ENCODE measurements at regions not wholly inside any gene's neighbourhood (a gene's known extent, or its start where the extent isn't known, plus 50 kb on each side); places are given as distances from the start of the nearest gene placed in this dataset.

GRCh38 chr1:91583326-91583755, 82.7 kb downstream of the CDC7 start:
- Histone ChIP-seq H3K14ac (ENCODE audit: low read length) (no peak overlapping the region), H3K18ac (ENCODE audit: low read length) (no peak overlapping the region), H2BK5ac (ENCODE audit: low read length) (no peak overlapping the region), H3K79me1 (ENCODE audit: low read depth, low read length) (no peaks in the 10 kb centered on the region), H4K8ac (ENCODE audit: low read depth, low read length) (no peak overlapping the region), H3K4me1 (ENCODE audit: control insufficient read depth in 2 of 2, insufficient read depth in 1 of 2, low read depth in 1 of 2, low read length in 2 of 2) (peaks cover 2 to 4% of the 10 kb centered on the region in 2 donors), H3K36me3 (replicated peaks in 1 of 2; ENCODE audit: control insufficient read depth in 2 of 2, insufficient read depth in 2 of 2, low read length in 2 of 2) (no peaks in the 10 kb centered on the region), H3K4me2 (ENCODE audit: insufficient read depth, low read length, poor library complexity, severe bottlenecking) (no peak overlapping the region), H4K91ac (ENCODE audit: low read depth, low read length, poor library complexity) (no peak overlapping the region), H2BK15ac (ENCODE audit: low read length) (no peak overlapping the region), H3K27ac (replicated peaks; ENCODE audit: low read length) (no peak overlapping the region), H2BK12ac (ENCODE audit: low read length) (no peak overlapping the region), H2AFZ (ENCODE audit: low read length) (no peak overlapping the region), H3K4me3 (ENCODE audit: low read length in 2 of 2) (no peak overlapping the region), H3K4ac (ENCODE audit: low read length) (no peak overlapping the region), H3K23ac (ENCODE audit: low read depth, low read length, poor library complexity) (no peak overlapping the region), H2BK120ac (ENCODE audit: low read depth, low read length) (no peak overlapping the region), H3K9me3 (replicated peaks in 1 of 2; ENCODE audit: control insufficient read depth in 2 of 2, insufficient read depth in 1 of 2, low read depth in 1 of 2, low read length in 2 of 2) (no peaks in the 10 kb centered on the region), H2AK5ac (ENCODE audit: low read depth, low read length) (no peak overlapping the region), H3K9ac (ENCODE audit: low read depth, low read length, poor library complexity) (no peak overlapping the region), H3K27me3 (ENCODE audit: control insufficient read depth in 3 of 3, insufficient read depth in 3 of 3, low read depth in 1 of 3, low read length in 3 of 3) (no peaks in the 10 kb centered on the region)
- no CpG with 5 or more reads among the region's 7 CpGs for WGBS, 2 donors (ENCODE audit: extremely low coverage in 2 of 2, insufficient read length in 2 of 2, insufficient replicate concordance in 1 of 2)
- no peak for DNase-seq (ENCODE audit: low spot score)

GRCh38 chr1:91584309-91584708, 83.7 kb downstream of the CDC7 start:
- H2BK15ac ChIP-seq (ENCODE audit: low read length) = no peak overlapping the region
- no peak overlapping the region for H3K14ac ChIP-seq (ENCODE audit: low read length)
- no peaks in the 10 kb centered on the region for H3K27me3 ChIP-seq (ENCODE audit: control insufficient read depth in 3 of 3, insufficient read depth in 3 of 3, low read depth in 1 of 3, low read length in 3 of 3)
- DNase-seq (ENCODE audit: low spot score) = no peak
- no peaks in the 10 kb centered on the region for H3K79me1 ChIP-seq (ENCODE audit: low read depth, low read length)
- no peak overlapping the region for H2AK5ac ChIP-seq (ENCODE audit: low read depth, low read length)
- no peak overlapping the region for H2BK12ac ChIP-seq (ENCODE audit: low read length)
- no peak overlapping the region for H3K9ac ChIP-seq (ENCODE audit: low read depth, low read length, poor library complexity)
- no peak overlapping the region for H3K4ac ChIP-seq (ENCODE audit: low read length)
- H3K36me3 ChIP-seq (replicated peaks in 1 of 2; ENCODE audit: control insufficient read depth in 2 of 2, insufficient read depth in 2 of 2, low read length in 2 of 2) = no peaks in the 10 kb centered on the region
- peaks cover 1 to 4% of the 10 kb centered on the region in 2 donors for H3K4me1 ChIP-seq (ENCODE audit: control insufficient read depth in 2 of 2, insufficient read depth in 1 of 2, low read depth in 1 of 2, low read length in 2 of 2)
- H2BK120ac ChIP-seq (ENCODE audit: low read depth, low read length) = no peak overlapping the region
- no peak overlapping the region for H4K91ac ChIP-seq (ENCODE audit: low read depth, low read length, poor library complexity)
- no CpG with 5 or more reads among the region's 4 CpGs for WGBS, 2 donors (ENCODE audit: extremely low coverage in 2 of 2, insufficient read length in 2 of 2, insufficient replicate concordance in 1 of 2)
- no peaks in the 10 kb centered on the region for H3K9me3 ChIP-seq (replicated peaks in 1 of 2; ENCODE audit: control insufficient read depth in 2 of 2, insufficient read depth in 1 of 2, low read depth in 1 of 2, low read length in 2 of 2)
- H3K4me2 ChIP-seq (ENCODE audit: insufficient read depth, low read length, poor library complexity, severe bottlenecking) = no peak overlapping the region
- no peak overlapping the region for H3K27ac ChIP-seq (replicated peaks; ENCODE audit: low read length)
- no peak overlapping the region for H3K4me3 ChIP-seq (ENCODE audit: low read length in 2 of 2)
- no peak overlapping the region for H2AFZ ChIP-seq (ENCODE audit: low read length)
- no peak overlapping the region for H4K8ac ChIP-seq (ENCODE audit: low read depth, low read length)
- H3K23ac ChIP-seq (ENCODE audit: low read depth, low read length, poor library complexity) = no peak overlapping the region
- H2BK5ac ChIP-seq (ENCODE audit: low read length) = no peak overlapping the region
- H3K18ac ChIP-seq (ENCODE audit: low read length) = no peak overlapping the region

- Histone ChIP-seq H3K27ac (replicated peaks; ENCODE audit: low read length) (no peak overlapping the region), H3K9me3 (replicated peaks in 1 of 2; ENCODE audit: control insufficient read depth in 2 of 2, insufficient read depth in 1 of 2, low read depth in 1 of 2, low read length in 2 of 2) (no peaks in the 10 kb centered on the region), H3K4me3 (ENCODE audit: low read length in 2 of 2) (no peak overlapping the region), H2AK5ac (ENCODE audit: low read depth, low read length) (no peak overlapping the region), H3K14ac (ENCODE audit: low read length) (no peak overlapping the region), H2BK5ac (ENCODE audit: low read length) (no peak overlapping the region), H3K18ac (ENCODE audit: low read length) (no peak overlapping the region), H2BK120ac (ENCODE audit: low read depth, low read length) (no peak overlapping the region), H3K4me2 (ENCODE audit: insufficient read depth, low read length, poor library complexity, severe bottlenecking) (no peak overlapping the region), H3K23ac (ENCODE audit: low read depth, low read length, poor library complexity) (no peak overlapping the region), H4K91ac (ENCODE audit: low read depth, low read length, poor library complexity) (no peak overlapping the region), H3K36me3 (replicated peaks in 1 of 2; ENCODE audit: control insufficient read depth in 2 of 2, insufficient read depth in 2 of 2, low read length in 2 of 2) (no peaks in the 10 kb centered on the region), H4K8ac (ENCODE audit: low read depth, low read length) (no peak overlapping the region), H3K9ac (ENCODE audit: low read depth, low read length, poor library complexity) (no peak overlapping the region), H2BK15ac (ENCODE audit: low read length) (no peak overlapping the region), H3K4ac (ENCODE audit: low read length) (no peak overlapping the region), H3K27me3 (ENCODE audit: control insufficient read depth in 3 of 3, insufficient read depth in 3 of 3, low read depth in 1 of 3, low read length in 3 of 3) (no peaks in the 10 kb centered on the region), H3K79me1 (ENCODE audit: low read depth, low read length) (no peaks in the 10 kb centered on the region), H2AFZ (ENCODE audit: low read length) (no peak overlapping the region), H3K4me1 (ENCODE audit: control insufficient read depth in 2 of 2, insufficient read depth in 1 of 2, low read depth in 1 of 2, low read length in 2 of 2) (peaks cover 1 to 4% of the 10 kb centered on the region in 2 donors), H2BK12ac (ENCODE audit: low read length) (no peak overlapping the region)
- no peak for DNase-seq (ENCODE audit: low spot score)
- WGBS, 2 donors (ENCODE audit: extremely low coverage in 2 of 2, insufficient read length in 2 of 2, insufficient replicate concordance in 1 of 2) = no CpG with 5 or more reads among the region's 4 CpGs
Measured at GRCh38 chr1:91584878-91585277, 84.2 kb downstream of the CDC7 start.

GRCh38 chr1:91585502-91585901, 84.9 kb downstream of the CDC7 start:
- H2AK5ac ChIP-seq (ENCODE audit: low read depth, low read length) = no peak overlapping the region
- no peak overlapping the region for H2BK5ac ChIP-seq (ENCODE audit: low read length)
- H3K79me1 ChIP-seq (ENCODE audit: low read depth, low read length) = no peaks in the 10 kb centered on the region
- no peak overlapping the region for H2BK15ac ChIP-seq (ENCODE audit: low read length)
- H3K4me1 ChIP-seq (ENCODE audit: control insufficient read depth in 2 of 2, insufficient read depth in 1 of 2, low read depth in 1 of 2, low read length in 2 of 2) = peaks cover 4 to 5% of the 10 kb centered on the region in 2 donors
- no peak overlapping the region for H3K4me3 ChIP-seq (ENCODE audit: low read length in 2 of 2)
- no peak overlapping the region for H2BK12ac ChIP-seq (ENCODE audit: low read length)
- H3K36me3 ChIP-seq (replicated peaks in 1 of 2; ENCODE audit: control insufficient read depth in 2 of 2, insufficient read depth in 2 of 2, low read length in 2 of 2) = no peaks in the 10 kb centered on the region
- no peak overlapping the region for H3K4me2 ChIP-seq (ENCODE audit: insufficient read depth, low read length, poor library complexity, severe bottlenecking)
- H2AFZ ChIP-seq (ENCODE audit: low read length) = peak overlapping the region; percentile 17
- H3K9ac ChIP-seq (ENCODE audit: low read depth, low read length, poor library complexity) = no peak overlapping the region
- peak overlapping the region; percentile 73 for H3K18ac ChIP-seq (ENCODE audit: low read length)
- no peak overlapping the region for H3K14ac ChIP-seq (ENCODE audit: low read length)
- no CpG with 5 or more reads among the region's 5 CpGs for WGBS, 2 donors (ENCODE audit: extremely low coverage in 2 of 2, insufficient read length in 2 of 2, insufficient replicate concordance in 1 of 2)
- H4K8ac ChIP-seq (ENCODE audit: low read depth, low read length) = no peak overlapping the region
- DNase-seq (ENCODE audit: low spot score) = no peak
- no peak overlapping the region for H2BK120ac ChIP-seq (ENCODE audit: low read depth, low read length)
- no peak overlapping the region for H4K91ac ChIP-seq (ENCODE audit: low read depth, low read length, poor library complexity)
- no peaks in the 10 kb centered on the region for H3K27me3 ChIP-seq (ENCODE audit: control insufficient read depth in 3 of 3, insufficient read depth in 3 of 3, low read depth in 1 of 3, low read length in 3 of 3)
- H3K9me3 ChIP-seq (replicated peaks in 1 of 2; ENCODE audit: control insufficient read depth in 2 of 2, insufficient read depth in 1 of 2, low read depth in 1 of 2, low read length in 2 of 2) = no peaks in the 10 kb centered on the region
- no peak overlapping the region for H3K4ac ChIP-seq (ENCODE audit: low read length)
- H3K27ac ChIP-seq (replicated peaks; ENCODE audit: low read length) = no peak overlapping the region
- no peak overlapping the region for H3K23ac ChIP-seq (ENCODE audit: low read depth, low read length, poor library complexity)
